OCI-LY1 (cell line): ENCODE measurements at regions not wholly inside any gene's neighbourhood (a gene's known extent, or its start where the extent isn't known, plus 50 kb on each side); places are given as distances from the start of the nearest gene placed in this dataset.

Experiments
- H2AFZ ChIP-seq: fragments of 200-600 bp; sonication (generic), shearing (Covaris generic); 2 replicates; pipeline ENCODE4 v1.6.0; 2014; ENCODE audit warnings: antibody characterized with exemption, mild to moderate bottlenecking, low read length
- H3F3A ChIP-seq: fragments of 200-600 bp; sonication (generic), shearing (Covaris generic); 2 replicates; pipeline ENCODE4 v1.6.0; 2014; ENCODE audit warnings: mild to moderate bottlenecking, antibody characterized with exemption, low read length, moderate library complexity; ENCODE audit not compliant: insufficient read depth
- H3K27ac ChIP-seq: fragments of 200-600 bp; sonication (generic); 2 replicates; pipeline ENCODE4 v1.5.1; 2014; ENCODE audit warnings: low read length, mixed run types, mild to moderate bottlenecking, low read depth; ENCODE audit not compliant: poor library complexity, severe bottlenecking
- H3K27me3 ChIP-seq: fragments of 200-600 bp; sonication (generic); 2 replicates; pipeline ENCODE4 v1.6.0; 2014; ENCODE audit warnings: antibody characterized with exemption, mild to moderate bottlenecking, low read length, moderate library complexity; ENCODE audit not compliant: insufficient read depth
- H3K36me3 ChIP-seq: fragments of 200-600 bp; sonication (generic); 2 replicates; pipeline ENCODE4 v1.6.1; 2014; ENCODE audit warnings: mild to moderate bottlenecking, antibody characterized with exemption, low read length, moderate library complexity, mixed read lengths; ENCODE audit not compliant: insufficient read depth
- H3K4me1 ChIP-seq: fragments of 200-600 bp; sonication (generic); 2 replicates; pipeline ENCODE4 v1.5.1; 2014; ENCODE audit warnings: mild to moderate bottlenecking, low read length, moderate library complexity; ENCODE audit not compliant: insufficient read depth, severe bottlenecking
- H3K4me2 ChIP-seq: fragments of 200-600 bp; sonication (generic), shearing (Covaris generic); 2 replicates; pipeline ENCODE4 v1.6.1; 2014; ENCODE audit warnings: low read length
- H3K4me3 ChIP-seq: fragments of 200-600 bp; sonication (generic); 2 replicates; pipeline ENCODE4 v1.5.1; 2014; ENCODE audit warnings: low read length, low read depth, mild to moderate bottlenecking, mixed read lengths; ENCODE audit not compliant: poor library complexity, severe bottlenecking
- H3K79me2 ChIP-seq: fragments of 200-600 bp; shearing (Covaris generic); 2 replicates; pipeline ENCODE4 v1.6.1; 2016; ENCODE audit warnings: mixed run types, low read length, mixed read lengths; ENCODE audit not compliant: insufficient read depth
- H3K9ac ChIP-seq: fragments of 200-600 bp; sonication (generic), shearing (Covaris generic); 2 replicates; pipeline ENCODE4 v1.6.1; 2014; ENCODE audit warnings: mild to moderate bottlenecking, low read length, mixed read lengths
- H3K9me2 ChIP-seq: fragments of 200-600 bp; sonication (generic), shearing (Covaris generic); 2 replicates; pipeline ENCODE4 v1.6.1; 2014; ENCODE audit warnings: low read depth, mild to moderate bottlenecking, low read length, mixed read lengths
- H3K9me3 ChIP-seq: fragments of 200-600 bp; shearing (Covaris generic); 2 replicates; pipeline ENCODE4 v1.6.1; 2014; ENCODE audit warnings: low read length, mixed read lengths
- H4K20me1 ChIP-seq: fragments of 200-600 bp; sonication (generic), shearing (Covaris generic); 2 replicates; pipeline ENCODE4 v1.6.0; 2016; ENCODE audit warnings: mild to moderate bottlenecking, low read length; ENCODE audit not compliant: insufficient read depth
- EZH2 ChIP-seq: fragments of 200-600 bp; sonication (generic), shearing (Covaris generic); IDR thresholded peaks from 2 replicates; pipeline ENCODE4 v1.8.0; 2017; ENCODE audit warnings: borderline replicate concordance, mixed run types, mild to moderate bottlenecking, antibody characterized with exemption, low read length, moderate library complexity, mixed read lengths
- TF ChIP-seq, protein P1 (sequence below): fragments of 200-600 bp; sonication (generic), shearing (Covaris generic); IDR thresholded peaks from 2 replicates; pipeline ENCODE4 v1.5.1; 2017; ENCODE audit warnings: mild to moderate bottlenecking, antibody characterized with exemption, low read length, moderate library complexity, mixed read lengths

- no peaks in the 10 kb centered on the region for H3F3A ChIP-seq
- TF ChIP-seq, protein P1, sequence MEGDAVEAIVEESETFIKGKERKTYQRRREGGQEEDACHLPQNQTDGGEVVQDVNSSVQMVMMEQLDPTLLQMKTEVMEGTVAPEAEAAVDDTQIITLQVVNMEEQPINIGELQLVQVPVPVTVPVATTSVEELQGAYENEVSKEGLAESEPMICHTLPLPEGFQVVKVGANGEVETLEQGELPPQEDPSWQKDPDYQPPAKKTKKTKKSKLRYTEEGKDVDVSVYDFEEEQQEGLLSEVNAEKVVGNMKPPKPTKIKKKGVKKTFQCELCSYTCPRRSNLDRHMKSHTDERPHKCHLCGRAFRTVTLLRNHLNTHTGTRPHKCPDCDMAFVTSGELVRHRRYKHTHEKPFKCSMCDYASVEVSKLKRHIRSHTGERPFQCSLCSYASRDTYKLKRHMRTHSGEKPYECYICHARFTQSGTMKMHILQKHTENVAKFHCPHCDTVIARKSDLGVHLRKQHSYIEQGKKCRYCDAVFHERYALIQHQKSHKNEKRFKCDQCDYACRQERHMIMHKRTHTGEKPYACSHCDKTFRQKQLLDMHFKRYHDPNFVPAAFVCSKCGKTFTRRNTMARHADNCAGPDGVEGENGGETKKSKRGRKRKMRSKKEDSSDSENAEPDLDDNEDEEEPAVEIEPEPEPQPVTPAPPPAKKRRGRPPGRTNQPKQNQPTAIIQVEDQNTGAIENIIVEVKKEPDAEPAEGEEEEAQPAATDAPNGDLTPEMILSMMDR, result no peak
- TF ChIP-seq EZH2, result no peak
These were observed 784.5 kb downstream of the BRD1 start for GRCh38 chr22:49042877-49043859.

DNA sequence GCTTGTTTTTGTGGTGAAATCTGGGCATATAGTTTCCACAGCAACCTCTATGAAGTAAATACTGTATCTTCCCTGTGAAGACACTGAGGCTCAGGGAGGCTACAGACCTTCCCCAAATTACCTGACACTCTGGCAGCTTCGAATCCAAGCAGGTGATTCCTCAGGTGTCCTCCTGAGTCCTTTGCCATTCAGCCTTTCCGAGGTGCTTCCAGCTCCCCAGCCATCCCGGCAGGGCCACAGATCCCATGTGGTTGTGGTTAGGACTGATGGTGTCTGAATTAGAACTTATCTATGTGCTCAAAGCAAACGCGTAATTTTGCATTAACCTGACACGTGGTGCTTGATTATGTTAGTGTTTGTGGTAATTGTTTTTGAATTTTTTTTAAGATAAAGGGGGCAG lies 785.6 kb downstream of the BRD1 start:
- no peaks in the 10 kb centered on the region for H3K36me3 ChIP-seq
- H3K4me2 ChIP-seq, result no peak overlapping the region
- no peaks in the 10 kb centered on the region for H3K9me3 ChIP-seq
- H3K4me1 ChIP-seq, result no peaks in the 10 kb centered on the region
- H3K9ac ChIP-seq, result no peak overlapping the region
- no peak overlapping the region for H2AFZ ChIP-seq
- H3K4me3 ChIP-seq, result no peak overlapping the region
- H4K20me1 ChIP-seq, result no peaks in the 10 kb centered on the region
- H3F3A ChIP-seq, result no peaks in the 10 kb centered on the region
- H3K27ac ChIP-seq, result no peak overlapping the region
- H3K27me3 ChIP-seq, result no peaks in the 10 kb centered on the region
- TF ChIP-seq, protein P1, result no peak
- no peak for TF ChIP-seq EZH2
- no peaks in the 10 kb centered on the region for H3K9me2 ChIP-seq
- H3K79me2 ChIP-seq, result no peaks in the 10 kb centered on the region

More at GRCh38 chr22:49042877-49043859, 784.5 kb downstream of the BRD1 start:
- no peaks in the 10 kb centered on the region for H3K27me3 ChIP-seq
- no peak overlapping the region for H3K27ac ChIP-seq
- no peaks in the 10 kb centered on the region for H3K9me3 ChIP-seq
- H3K79me2 ChIP-seq, result no peaks in the 10 kb centered on the region
- H3K4me2 ChIP-seq, result no peak overlapping the region
- H3K36me3 ChIP-seq, result no peaks in the 10 kb centered on the region
- no peaks in the 10 kb centered on the region for H4K20me1 ChIP-seq
- H3K4me1 ChIP-seq, result no peaks in the 10 kb centered on the region
- no peaks in the 10 kb centered on the region for H3K9me2 ChIP-seq
- H3K4me3 ChIP-seq, result no peak overlapping the region
- H3K9ac ChIP-seq, result no peak overlapping the region
- H2AFZ ChIP-seq, result no peak overlapping the region

- Histone ChIP-seq H3K9me3 (no peaks in the 10 kb centered on the region), H3K79me2 (no peaks in the 10 kb centered on the region)
These were observed 786.8 kb downstream of the BRD1 start for GRCh38 chr22:49040754-49041467.

More at GRCh38 chr22:49040754-49041467, 786.8 kb downstream of the BRD1 start:
- TF ChIP-seq, protein P1, result no peak
- no peak for TF ChIP-seq EZH2
- Histone ChIP-seq H3K36me3 (no peaks in the 10 kb centered on the region), H3F3A (no peaks in the 10 kb centered on the region), H4K20me1 (no peaks in the 10 kb centered on the region), H3K27me3 (no peaks in the 10 kb centered on the region), H3K4me3 (no peak overlapping the region), H3K27ac (no peak overlapping the region), H3K9ac (no peak overlapping the region), H3K4me2 (no peak overlapping the region), H3K4me1 (no peaks in the 10 kb centered on the region), H3K9me2 (no peaks in the 10 kb centered on the region), H2AFZ (no peak overlapping the region)
